Non-pigmented ciliary epithelial cell (primary cell): ENCODE measurements at regions not wholly inside any gene's neighbourhood (a gene's known extent, or its start where the extent isn't known, plus 50 kb on each side); places are given as distances from the start of the nearest gene placed in this dataset.

ENCODE experiments used
- DNase-seq: peaks from one replicate; pipeline ENCODE4 v3.0.0-alpha.2; 2010; ENCODE audit warnings: low read depth

DNA sequence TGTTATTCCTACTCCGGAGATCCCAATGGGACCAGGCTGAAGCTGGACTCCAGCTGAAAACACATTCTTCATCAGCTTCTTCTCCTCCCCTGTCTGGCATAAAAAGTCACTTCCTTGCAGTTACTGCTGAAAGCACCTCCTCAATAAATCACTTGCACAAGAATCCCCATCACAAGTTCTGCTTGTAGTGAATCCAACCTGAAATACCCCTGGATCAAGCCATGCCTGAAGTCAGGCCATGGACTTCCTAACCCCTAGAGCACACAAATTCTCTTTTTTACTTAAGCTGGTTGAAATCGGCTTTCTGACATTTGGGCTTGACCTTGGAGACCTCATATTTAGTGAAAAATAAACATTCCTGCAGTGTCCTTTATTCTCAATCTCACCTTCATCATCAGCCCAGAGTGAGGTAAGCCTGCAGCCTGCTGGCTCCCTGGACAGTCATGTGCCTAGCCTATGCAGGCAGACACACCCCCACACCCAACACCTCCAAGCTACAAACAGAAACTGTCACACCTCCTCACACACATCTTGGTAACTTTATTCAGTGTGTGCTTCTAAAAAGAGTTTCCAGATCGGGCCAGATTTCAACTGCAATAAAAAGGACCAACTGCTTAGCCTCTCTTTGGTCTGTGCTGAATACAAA is 51.5 kb upstream of the PTPRT start:
- DNase-seq: no peak
